GM04504 (cell line): ENCODE measurements at regions not wholly inside any gene's neighbourhood (a gene's known extent, or its start where the extent isn't known, plus 50 kb on each side); places are given as distances from the start of the nearest gene placed in this dataset.
"Not testable (repeated sequence)": the region's sequence is repeated elsewhere in the genome, so short reads cannot be mapped to it uniquely, and the experiment has no call there.

Source experiments
- DNase-seq: peaks from one replicate; pipeline ENCODE4 v3.0.0-alpha.2; 2012; ENCODE audit warnings: low read depth

DNA sequence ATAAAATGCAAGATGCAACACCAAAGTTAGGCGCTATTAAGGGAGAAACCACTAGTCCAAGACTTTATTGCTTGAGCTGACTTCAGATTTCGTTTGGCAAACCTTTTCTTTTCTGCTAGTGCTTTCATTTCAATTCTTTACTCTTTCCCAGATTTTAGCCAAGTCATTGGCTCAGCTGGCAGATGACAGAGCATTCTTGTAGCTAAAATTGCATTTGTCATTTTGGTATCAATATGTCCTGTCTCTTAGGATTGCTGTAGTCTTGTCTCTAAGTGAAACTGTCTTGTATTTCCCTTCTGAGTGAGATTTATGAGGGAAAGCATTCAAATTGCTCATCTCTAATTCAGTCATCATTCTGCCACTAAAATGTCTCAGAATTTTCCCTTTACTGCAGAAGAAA, 335.1 kb downstream of the METTL4 start:
- DNase-seq: no peak

DNA sequence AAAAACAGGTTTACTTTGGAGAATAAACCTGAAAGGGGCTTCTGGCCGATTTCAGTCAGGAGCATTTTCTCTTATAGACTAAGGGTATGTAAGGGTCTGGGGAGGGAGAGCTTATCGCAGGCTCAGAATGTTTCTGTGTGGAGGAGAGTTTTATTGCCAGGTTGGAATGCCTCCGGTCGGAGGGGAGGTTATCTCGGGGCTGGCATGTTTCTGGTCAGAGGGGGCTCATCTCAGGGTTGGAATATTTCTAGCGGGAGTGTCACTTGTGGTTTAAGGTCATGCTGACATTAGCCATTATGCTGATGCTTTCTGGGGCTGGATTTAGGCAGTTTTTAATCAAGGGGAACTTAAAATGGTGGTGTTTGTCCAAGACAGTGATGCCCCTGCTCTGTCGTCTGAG, 333.6 kb downstream of the METTL4 start:
- no peak for DNase-seq

DNA sequence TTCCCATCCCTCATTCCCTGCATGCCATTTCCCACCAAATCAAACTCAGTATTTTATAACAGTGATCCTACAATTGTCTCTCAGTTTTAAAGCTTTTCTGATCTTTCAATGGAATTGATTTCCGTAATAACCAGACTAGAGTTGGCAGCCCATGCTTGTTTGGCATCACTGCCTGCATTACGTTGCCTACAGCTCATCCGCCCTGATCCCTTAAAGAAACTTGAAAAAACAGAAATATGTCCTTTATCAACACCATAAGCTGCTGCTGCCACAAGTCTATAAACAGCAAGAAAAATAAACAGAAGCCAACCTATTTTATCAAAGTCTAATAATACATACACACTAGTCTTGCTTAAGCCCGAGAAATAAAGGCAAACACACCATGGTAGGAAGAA, 331.0 kb downstream of the METTL4 start:
- no peak for DNase-seq

DNA sequence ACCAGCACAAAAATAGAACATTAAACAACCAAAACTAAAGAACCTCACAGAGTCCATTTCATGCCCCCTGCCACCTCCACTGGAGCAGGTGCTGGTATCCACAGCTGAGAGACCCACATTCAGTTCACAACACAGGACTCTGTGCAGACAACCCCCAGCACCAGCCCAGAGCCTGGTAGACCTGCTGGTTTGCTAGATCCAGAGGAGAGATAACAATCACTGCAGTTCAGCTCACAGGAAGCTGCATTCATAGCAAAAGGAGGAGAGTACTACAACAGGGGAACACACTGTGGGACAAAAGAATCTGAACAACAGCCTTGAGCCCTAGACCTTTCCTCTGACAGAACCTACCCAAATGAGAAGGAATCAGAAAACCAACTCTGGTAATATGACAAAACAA, 326.7 kb downstream of the METTL4 start:
- DNase-seq: no peak

DNA sequence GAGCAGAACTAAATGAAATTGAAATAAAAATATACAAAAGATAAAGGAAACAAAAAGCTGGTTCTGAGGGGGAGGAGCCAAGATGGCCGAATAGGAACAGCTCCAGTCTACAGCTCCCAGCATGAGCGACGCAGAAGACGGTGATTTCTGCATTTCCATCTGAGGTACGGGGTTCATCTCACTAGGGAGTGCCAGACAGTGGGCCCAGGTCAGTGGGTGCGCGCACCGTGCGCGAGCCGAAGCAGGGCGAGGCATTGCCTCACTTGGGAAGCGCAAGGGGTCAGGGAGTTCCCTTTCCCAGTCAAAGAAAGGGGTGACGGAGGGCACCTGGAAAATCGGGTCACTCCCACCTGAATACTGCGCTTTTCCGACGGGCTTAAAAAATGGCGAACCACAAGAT, 324.2 kb downstream of the METTL4 start:
- not testable (repeated sequence) for DNase-seq

DNA sequence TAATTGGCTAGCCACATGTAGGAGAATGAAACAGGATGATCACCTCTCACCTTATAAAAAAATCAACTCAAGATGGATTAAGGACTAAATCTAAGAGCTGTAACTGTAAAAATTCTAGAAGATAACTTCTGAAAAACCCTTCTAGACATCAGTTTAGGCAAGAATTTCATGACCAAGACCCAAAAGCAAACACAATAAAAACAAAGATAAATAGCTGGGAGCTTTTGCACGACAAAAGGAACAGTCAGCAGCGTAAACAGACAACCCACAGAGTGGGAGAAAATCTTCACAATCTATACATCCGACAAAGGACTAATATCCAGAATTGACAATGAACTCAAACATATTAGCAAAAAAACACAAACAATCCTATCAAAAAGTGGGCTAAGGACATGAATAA, 316.3 kb downstream of the METTL4 start:
- no peak for DNase-seq

DNA sequence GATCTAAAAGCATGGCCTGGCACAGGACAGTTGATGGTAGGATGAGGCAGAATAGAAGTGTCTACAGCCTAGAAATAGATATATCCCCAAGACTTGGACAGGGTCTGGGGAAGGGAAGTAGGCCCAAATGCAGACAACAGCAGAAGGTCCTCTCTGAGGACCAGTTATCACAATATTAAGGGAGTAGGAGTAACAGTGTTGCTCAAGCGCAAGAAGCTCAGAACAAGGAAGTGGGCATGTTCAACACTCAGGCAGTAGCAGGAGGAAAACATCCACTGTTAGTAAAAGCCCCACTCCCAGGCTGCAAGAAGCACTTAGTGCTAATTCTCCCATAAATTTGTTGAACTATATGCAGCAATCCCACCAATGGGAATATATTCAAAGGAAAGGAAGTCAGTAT, 314.7 kb downstream of the METTL4 start:
- DNase-seq: no peak

DNA sequence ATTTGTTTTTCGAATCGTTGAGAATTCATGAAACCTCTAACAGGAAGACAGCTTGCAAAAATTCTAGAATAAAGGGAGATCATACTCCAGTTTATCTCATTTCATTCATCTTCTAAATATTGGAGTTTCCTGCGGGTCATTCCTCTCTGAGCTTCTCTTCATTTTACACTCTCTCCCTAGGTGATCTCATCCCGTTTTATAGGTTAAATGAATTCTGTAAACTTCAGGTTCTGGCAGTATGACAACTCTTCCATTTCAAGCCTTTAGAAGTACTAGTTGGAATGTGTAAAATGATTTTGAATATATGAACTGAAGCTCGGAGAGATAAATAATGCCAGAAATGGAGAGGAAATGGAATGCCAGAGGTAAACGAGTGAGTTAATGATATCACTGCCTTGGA, 312.4 kb downstream of the METTL4 start:
- DNase-seq: no peak

DNA sequence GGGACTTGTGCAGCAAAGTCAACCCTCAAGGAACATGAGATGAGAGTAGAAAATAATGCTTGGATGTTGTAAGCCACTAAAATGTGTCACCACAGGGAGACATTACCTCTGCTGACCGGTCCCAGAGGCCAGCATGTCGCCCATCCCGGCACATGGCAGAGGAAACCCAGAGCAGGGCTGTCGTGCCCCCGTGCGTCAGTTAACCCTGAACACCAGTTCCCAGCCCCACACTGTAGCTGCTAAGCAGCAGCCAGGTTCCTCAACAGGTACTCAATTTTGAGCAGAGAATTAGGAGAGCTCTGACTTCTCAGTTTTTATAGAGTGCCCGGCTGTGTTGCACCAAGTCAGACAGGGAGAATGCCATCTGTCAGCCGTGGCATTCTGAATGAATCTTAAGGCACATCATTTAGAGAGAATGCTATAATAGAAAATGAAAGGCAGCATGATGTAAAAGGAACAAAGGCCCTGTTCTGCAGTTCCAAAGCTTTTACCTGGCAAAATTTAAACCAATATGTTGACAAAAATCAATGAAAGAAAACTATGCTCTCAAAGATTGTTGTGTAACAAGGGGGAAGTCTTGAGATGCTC, 307.9 kb downstream of the METTL4 start:
- no peak for DNase-seq

DNA sequence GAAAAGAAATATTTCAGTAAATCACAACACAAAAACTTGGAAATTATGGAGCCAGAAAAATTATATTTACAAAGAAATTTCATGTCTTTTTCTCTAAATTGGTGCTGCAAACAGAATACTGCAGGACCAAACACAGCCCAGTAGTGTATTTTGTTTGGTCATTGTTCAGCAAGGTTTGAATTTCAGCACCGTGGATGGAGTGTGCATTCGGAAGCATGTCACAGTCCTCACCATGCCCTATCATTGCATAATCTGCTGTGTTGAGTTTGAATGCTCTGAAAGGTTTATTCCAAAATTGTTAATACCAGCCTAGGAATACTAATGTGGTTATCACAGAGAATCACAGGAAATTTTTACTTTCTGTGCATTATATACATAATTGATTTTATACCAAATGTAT, 296.7 kb downstream of the METTL4 start:
- no peak for DNase-seq

DNA sequence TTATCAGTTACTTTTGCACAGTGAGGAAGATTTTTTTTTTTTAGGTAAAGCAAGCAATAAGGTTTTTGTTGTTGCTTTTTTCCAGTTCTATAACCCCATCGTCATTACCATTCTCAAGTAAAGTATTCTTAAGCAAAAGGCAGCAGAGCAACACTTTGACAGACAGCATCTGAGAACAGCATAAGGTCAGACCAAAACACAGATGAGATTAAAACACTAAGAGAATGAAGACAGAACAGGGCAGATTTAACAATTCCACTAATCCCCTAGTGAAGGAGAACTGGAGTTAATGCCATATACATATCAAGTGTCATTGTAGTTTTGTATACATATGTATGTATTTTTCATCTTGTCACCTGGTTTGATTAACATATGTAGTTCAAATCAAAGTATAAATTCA, 290.2 kb downstream of the METTL4 start:
- no peak for DNase-seq

DNA sequence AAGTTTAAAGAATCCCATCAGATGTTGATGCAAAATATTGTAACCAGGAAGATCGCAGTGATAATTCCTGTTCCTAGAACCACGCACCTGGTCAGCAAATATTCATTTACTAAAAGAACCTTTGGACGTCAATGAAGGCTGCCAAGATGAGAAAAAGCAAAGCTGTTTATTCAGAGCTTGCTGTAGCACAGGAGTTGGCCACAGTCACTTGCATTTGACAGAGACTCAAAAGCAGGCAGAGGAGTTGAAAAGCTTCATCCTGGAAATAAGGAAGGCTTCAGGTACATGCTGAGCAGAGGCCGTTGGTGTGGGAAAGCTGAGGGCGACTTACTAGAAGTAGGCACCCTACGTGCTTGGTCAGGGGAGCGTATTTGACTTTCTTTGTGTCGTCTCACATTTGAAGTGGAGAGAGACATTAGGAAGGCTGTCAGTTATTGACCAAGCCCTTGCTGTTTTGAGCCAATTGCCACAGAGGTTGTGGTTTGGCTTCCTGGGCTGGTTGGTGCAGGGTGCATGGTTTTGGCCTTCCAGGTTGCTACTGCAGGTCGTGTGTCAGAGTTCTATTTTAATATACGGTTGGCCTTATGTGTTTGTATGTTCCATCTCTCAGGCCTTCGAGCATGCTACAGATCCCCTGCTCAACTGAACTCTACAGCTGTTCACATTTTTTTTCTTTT, 289.6 kb downstream of the METTL4 start:
- no peak for DNase-seq

DNA sequence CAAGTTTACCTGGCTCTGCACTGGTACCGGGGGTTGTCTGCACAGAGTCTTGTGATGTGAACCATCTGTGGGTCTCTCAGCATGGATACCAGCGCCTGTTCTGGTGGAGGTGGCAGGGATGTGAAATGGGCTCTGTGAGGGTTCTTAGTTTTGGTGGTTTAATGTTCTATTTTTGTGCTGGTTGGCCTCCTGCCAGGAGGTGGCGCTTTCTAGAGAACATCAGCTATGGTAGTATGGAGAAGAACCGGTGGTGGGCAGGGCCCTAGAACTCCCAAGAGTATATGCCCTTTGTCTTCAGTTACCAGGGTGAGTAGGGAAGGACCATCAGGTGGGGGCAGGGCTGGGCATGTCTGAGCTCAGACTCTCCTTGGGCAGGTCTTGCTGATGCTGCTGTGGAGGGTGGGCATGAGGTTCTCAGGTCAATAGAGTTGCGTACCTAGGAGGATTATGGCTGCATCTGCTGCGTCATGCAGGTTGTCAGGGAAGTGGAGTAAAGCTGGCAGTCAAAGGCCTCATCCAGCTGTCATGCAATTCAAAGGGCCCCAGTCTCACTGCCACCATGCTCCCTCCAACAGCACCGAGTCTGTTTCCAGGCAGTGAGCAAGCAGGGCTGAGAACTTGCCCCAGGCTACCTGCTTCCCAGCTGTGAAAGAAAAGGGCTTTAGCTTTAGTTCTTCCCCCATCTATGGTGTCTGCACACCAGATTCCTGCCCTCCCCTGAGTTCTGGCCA, 278.0 kb downstream of the METTL4 start:
- no peak for DNase-seq

DNA sequence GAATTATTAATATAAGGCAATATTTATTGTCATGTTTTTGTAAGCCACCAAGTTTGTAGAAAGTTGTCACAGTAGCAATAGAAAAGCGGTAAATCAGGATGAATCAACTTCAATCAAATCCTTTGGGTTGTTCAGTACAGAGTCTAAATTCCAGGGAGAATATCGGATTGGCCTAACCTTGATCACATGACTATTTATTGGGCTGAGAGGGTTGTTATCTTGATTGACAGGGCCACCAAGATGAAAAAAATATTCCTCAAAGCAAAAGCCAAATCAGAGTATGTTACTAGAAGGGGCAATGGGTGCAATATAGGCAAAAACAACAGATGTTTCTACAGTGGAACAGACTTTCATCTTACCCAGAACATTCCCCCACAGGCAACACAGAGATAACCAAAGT, 270.0 kb downstream of the METTL4 start:
- DNase-seq: no peak

DNA sequence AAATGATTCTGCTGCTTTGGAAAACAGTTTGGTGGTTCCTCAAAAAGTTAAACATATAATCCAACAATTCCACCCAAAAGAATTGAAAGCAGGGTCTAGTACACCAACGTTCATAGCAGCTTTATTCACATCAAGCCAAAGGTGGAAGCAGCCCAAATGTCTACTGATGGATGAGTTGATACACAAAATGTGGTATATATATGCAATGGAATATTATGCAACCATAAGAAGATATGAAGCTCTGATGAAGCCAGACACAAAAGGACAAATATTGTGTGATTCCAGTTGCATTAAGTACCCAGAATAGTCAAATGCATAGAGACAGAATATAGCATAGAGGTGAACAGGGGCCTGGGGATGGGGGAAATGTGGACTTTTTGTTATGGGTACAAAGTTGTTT, 269.3 kb downstream of the METTL4 start:
- no peak for DNase-seq

DNA sequence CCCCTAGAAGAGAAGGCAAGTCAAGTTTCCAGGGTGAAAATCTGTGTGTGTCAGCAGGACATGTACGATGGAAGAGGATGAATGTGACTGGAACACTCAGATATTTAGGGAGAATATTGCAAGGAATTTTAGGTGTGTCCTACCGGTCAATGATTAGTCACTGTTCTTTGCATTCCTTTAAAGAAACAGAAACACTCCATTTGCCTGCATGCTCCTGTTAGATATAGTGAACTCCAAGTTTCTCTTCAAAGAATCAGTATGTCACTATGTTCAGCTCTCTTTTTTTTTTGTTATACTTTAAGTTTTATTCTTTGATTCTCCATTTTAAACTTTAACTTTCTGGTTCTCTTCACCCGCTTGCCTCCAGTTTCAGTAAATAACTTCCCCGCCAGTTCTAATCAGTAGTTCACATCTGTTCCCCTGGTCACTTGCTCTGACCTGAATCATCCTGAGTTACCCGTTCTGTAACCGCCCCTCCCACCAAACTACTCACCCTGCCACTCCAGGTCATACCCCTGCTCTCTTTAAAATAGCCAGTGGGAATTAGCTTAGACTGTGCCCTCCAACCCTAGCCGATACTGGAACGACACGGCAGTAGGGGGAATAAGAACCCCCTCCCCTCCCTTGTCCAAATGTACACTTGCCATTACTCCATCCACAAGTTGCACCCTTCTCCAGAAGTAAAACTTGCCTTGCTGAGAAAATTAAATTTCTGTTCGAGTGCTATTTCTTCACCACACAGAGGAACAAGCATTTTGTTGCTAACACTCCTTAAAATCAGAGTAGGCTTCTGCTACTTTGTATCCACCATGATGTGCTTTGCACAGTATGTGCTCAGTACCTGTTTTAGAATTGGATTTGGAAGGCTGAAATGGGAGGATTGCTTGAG, 268.4 kb downstream of the METTL4 start:
- no peak for DNase-seq

DNA sequence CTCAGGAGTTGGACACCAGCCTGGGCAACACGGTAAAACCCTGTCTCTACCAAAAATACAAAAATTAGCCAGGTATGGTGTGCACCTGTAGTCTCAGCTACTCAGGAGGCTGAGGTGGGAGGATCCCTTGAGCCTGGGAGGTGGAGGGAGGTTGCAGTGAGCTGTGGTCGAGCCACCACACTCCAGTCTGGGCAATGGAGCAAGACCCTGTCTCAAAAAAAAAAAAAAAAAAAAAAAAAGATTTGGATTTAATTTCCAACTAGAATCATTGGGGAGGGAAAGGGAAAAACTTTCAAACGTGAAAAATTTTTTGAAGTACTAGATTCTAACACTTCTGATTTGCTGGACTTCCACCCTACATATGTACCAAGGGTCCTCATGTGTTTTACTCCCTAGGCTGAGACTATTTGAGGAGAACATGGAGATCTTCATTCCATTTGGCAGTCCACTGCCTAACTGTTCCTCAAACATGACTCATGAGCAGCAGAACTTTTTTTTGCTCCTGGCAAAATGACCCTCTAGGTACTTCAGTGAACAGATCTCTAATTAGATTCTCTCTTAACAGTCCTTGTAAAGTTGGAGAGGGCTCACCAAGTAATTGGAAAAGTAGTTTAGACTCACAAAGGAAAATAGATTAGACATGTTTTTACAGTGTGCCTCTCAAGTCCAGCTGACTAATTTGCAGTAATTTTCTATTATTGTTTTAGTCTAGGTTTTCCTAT, 267.6 kb downstream of the METTL4 start:
- DNase-seq: no peak

DNA sequence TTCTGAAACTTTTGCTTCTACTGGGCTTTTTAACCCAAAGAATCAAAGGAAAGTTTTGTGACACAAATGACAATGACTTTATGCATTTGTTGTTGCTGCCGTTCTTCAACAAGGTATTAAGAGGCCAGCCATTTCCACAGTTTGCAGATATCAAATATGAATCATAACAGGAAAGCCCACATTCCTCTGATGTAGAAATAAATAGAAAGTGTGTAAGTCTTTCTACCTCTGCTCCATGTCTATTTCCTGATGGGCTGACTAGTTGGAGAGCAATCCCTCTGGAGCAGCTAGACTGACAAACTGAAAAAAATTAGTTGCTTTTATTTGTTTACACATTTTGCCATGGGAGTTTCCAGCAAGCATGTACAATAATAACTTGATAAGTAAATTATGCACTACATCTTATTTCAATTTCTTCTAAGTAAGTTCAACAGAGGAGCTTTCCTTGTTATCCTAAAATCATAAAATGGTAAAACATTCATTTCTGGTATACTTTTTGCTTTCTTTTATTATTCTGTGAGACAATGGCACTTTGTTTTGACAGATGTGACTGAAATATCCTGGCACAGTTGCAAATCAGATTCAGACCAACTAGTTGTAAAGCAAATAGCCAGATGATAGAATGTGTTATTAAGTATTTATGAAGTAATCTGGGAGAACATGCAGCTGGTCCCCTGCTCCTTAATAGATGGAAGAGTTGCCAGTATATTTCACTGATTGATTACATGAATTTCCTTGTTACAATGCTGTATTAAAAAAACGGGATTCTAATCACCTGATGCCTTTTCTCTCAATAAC, 266.7 kb downstream of the METTL4 start:
- no peak for DNase-seq

DNA sequence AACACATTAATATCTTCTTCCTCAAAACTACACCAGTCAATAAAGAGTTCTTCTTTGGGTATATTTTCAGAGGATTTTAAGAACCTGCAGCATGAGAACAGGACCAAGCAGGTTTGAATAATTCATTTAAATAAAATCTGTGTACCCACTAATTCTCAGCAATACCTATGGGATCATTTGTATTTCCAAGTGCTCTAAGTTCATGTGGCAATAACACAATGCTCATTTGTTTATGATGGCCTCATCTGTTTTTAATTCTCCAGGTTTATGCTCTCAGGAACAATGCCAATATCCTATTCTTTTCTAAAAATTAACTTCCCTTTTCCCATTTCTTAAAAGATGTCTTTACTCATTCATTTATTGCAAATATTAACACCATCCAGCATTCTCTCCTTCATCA, 264.7 kb downstream of the METTL4 start:
- DNase-seq: no peak

DNA sequence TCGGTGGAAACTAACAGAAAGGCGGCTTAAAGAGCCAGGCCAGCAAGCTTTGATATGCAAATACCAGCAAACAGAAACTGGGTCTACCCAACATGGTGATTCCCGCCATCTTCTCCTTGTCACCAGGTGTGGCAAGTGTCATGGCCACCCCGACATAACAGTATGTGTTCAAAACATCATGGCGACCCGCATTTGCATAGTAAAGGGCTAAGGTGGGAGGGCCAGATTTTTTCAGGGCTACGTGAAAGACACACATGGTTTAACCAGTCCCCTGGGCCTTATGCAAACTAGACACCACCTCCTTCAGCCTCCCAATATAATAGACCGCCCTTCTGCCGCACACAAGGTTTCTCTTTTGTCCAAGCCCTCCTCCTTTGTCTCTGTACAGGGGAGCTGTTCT, 260.4 kb downstream of the METTL4 start:
- no peak for DNase-seq

DNA sequence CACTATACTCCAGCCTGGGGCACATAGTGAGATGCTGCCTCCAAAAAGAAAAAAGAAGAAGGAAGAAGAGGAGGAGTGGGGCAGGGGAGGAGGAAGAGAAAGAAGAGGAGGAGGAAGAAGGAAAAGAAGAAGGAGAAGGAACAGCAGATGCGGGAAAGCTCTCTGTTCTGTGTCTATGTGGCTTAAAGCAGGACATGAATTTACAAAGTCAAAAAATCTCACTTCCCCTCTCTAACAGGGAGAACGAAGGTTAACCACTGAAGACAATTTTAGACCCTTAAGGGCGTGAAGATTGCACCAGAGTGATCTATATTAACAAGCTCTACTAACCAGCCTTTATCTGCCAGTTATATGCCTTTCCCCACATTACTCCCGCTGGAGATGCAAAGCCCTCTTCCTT, 258.9 kb downstream of the METTL4 start:
- no peak for DNase-seq
